ENCODE measurements at regions not wholly inside any gene's neighbourhood (a gene's known extent, or its start where the extent isn't known, plus 50 kb on each side); places are given as distances from the start of the nearest gene placed in this dataset.

DNA sequence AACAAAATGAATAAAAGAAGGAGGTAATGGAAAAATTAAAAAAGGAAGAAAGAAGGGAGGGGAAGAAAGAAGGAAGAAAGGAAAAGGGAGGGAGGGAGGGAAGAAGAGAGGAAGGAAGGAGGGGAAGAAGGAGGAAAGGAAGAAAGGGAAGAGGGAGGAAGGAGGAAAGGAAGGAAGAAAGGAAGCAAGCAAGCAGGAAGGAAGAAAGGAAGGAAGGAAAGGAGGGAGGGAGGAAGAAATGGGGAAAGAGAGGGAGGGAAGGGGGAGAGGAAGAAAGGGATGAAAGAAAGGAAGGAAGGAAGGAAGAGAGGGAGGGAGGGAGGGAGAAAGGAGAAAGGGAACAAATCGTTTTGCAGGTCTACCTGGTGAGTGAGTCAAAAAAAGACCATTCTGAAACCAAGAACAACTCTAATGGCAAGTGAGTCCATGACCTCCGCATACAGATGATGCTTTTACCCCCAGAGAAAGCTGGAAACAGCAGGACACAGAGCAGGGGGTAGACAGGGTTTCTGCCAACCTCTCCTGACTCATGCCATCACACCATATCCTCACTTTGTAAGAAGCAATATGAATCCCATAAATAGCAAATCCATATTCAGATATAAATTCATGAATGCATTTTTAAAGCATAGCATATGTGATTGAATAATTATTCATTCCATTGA is 1112.9 kb upstream of the AUTS2 start:
- TF ChIP-seq, protein P1, sequence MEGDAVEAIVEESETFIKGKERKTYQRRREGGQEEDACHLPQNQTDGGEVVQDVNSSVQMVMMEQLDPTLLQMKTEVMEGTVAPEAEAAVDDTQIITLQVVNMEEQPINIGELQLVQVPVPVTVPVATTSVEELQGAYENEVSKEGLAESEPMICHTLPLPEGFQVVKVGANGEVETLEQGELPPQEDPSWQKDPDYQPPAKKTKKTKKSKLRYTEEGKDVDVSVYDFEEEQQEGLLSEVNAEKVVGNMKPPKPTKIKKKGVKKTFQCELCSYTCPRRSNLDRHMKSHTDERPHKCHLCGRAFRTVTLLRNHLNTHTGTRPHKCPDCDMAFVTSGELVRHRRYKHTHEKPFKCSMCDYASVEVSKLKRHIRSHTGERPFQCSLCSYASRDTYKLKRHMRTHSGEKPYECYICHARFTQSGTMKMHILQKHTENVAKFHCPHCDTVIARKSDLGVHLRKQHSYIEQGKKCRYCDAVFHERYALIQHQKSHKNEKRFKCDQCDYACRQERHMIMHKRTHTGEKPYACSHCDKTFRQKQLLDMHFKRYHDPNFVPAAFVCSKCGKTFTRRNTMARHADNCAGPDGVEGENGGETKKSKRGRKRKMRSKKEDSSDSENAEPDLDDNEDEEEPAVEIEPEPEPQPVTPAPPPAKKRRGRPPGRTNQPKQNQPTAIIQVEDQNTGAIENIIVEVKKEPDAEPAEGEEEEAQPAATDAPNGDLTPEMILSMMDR (IDR thresholded peaks at IDR 0.05; ENCODE audit: insufficient read depth, low read length, poor library complexity, severe bottlenecking) = no peak
- Histone ChIP-seq H3K4me3 (replicated peaks; ENCODE audit: low read depth, low read length) (no peak overlapping the region), H3K27me3 (replicated peaks; ENCODE audit: control insufficient read depth, insufficient read depth, low read length) (no peaks in the 10 kb centered on the region), H3K36me3 (ENCODE audit: control insufficient read depth, insufficient read depth, low read length) (no peaks in the 10 kb centered on the region)
- no peak for DNase-seq (ENCODE audit: extremely low read depth, insufficient read length)

DNA sequence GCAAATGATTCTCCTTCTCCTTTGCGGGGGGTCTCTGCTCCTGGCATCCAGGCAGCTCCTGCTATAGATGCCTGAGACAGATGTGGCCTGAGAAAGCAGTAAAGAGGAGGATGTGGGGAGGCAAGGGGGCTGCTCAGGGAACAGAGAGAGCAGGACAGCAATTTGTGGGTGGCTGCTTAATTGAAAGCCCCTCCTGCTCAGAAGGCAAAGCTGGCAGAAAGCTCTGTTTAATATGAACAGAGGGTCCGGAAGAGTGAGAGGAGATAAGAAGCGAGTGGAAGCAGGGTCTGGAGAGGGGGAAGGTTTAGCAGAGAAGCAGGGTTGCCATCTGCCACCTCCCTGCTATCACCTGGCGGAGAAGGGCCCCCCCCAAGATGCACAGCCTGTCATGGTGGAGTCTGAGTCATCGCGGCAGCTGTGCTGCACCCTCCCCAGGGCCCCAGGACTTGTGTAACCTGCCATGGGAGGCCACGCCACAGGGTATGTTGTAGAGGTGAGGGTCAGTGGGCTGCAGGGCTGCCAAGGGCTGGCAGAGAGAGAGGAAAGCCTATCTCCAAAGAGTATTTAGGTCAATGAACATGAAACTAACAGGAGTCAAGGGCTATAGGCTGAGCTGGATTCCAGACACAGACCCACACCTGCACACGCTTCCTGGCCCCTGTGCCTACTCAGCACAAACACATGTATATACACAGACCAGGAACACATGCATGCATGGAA is 1109.8 kb upstream of the AUTS2 start:
- no peak overlapping the region for H3K4me3 ChIP-seq (replicated peaks; ENCODE audit: low read depth, low read length)
- TF ChIP-seq, protein P1 (IDR thresholded peaks at IDR 0.05; ENCODE audit: insufficient read depth, low read length, poor library complexity, severe bottlenecking) = no peak
- H3K27me3 ChIP-seq (replicated peaks; ENCODE audit: control insufficient read depth, insufficient read depth, low read length) = no peaks in the 10 kb centered on the region

DNA sequence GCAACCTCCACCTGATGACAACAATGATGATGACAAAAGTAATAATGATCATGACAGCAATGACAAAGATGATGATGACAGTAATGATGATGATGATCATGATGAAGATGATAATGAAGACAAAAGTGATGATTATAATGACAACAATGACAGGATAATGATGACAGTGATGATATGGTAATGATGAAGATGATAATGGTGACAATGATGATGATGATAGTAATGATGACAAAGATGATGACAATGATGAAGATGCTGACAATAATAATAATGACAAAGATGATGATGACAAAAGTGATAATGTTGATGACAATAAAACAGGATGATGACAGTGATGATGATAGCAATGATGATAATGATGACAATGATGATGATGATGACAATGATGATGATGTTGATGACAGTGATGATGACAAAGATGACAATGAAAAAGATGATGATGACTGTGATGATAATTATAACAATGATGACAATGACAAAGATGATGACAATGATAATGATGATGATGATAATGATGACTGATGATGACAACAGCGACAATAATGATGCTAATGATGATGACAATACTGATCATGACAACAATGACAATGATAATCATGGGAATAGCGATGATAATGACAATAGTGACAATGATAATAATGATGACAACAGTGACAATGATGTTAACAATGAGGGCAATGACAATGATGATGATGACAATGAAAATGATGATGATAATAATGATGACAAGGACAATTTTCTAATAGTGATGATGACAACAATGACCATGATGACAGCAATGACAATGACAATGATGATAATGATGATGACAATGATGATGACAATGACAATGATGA is 1106.5 kb upstream of the AUTS2 start:
- H3K4me3 ChIP-seq (replicated peaks; ENCODE audit: low read depth, low read length) = no peak overlapping the region
- no peaks in the 10 kb centered on the region for H3K27me3 ChIP-seq (replicated peaks; ENCODE audit: control insufficient read depth, insufficient read depth, low read length)
- no peak for DNase-seq (ENCODE audit: extremely low read depth, insufficient read length)
- H3K36me3 ChIP-seq (ENCODE audit: control insufficient read depth, insufficient read depth, low read length) = no peaks in the 10 kb centered on the region
- TF ChIP-seq, protein P1 (IDR thresholded peaks at IDR 0.05; ENCODE audit: insufficient read depth, low read length, poor library complexity, severe bottlenecking) = no peak

More for the DNA sequence above, 1109.8 kb upstream of the AUTS2 start:
- no peaks in the 10 kb centered on the region for H3K36me3 ChIP-seq (ENCODE audit: control insufficient read depth, insufficient read depth, low read length)
- DNase-seq (ENCODE audit: extremely low read depth, insufficient read length) = no peak

DNA sequence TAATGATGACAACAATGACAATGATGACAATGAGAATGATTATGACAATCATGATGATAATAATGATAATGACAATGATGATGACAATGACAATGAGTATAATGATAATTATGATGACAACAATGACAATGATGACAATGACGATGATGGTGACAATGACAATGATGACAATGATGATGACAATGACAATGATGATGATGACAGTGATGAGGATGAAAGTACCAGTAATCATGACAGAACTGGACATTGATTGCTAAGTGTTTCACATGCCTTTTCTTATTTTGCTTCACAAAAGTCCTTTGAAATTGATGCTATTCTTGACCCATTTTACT is 1106.0 kb upstream of the AUTS2 start:
- DNase-seq (ENCODE audit: extremely low read depth, insufficient read length) = no peak
- TF ChIP-seq, protein P1 (IDR thresholded peaks at IDR 0.05; ENCODE audit: insufficient read depth, low read length, poor library complexity, severe bottlenecking) = no peak
- Histone ChIP-seq H3K27me3 (replicated peaks; ENCODE audit: control insufficient read depth, insufficient read depth, low read length) (no peaks in the 10 kb centered on the region), H3K36me3 (ENCODE audit: control insufficient read depth, insufficient read depth, low read length) (no peaks in the 10 kb centered on the region), H3K4me3 (replicated peaks; ENCODE audit: low read depth, low read length) (no peak overlapping the region)

DNA sequence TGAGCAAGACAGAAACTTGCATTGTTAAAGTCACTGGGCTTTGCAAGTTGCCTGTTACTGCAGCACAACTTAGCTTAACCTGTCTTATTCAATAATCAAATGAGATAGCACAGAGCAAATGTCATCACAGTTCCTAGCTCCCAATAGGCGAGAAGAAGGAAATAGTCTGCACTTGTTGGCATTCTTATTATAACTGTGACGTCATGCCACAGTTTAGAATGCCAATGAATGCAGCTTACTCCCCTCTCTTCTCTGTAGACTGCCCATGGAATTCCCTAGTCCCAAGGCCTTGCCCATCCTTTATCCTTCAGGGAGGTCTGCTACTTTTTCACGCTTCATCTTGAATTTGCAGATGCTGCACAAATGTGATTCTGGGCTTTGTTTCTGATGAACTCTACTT is 1094.9 kb upstream of the AUTS2 start:
- Histone ChIP-seq H3K4me3 (replicated peaks; ENCODE audit: low read depth, low read length) (no peak overlapping the region), H3K36me3 (ENCODE audit: control insufficient read depth, insufficient read depth, low read length) (no peaks in the 10 kb centered on the region), H3K27me3 (replicated peaks; ENCODE audit: control insufficient read depth, insufficient read depth, low read length) (no peaks in the 10 kb centered on the region)
- TF ChIP-seq, protein P1 (IDR thresholded peaks at IDR 0.05; ENCODE audit: insufficient read depth, low read length, poor library complexity, severe bottlenecking) = no peak
- DNase-seq (ENCODE audit: extremely low read depth, insufficient read length) = no peak

All from GM06990 (cell line).